Right hindlimb (tissue), 1 donor: ENCODE measurements at regions not wholly inside any gene's neighbourhood (a gene's known extent, or its start where the extent isn't known, plus 50 kb on each side); places are given as distances from the start of the nearest gene placed in this dataset.

Experiments used
- DNase-seq: peaks from one replicate; pipeline ENCODE4 v3.0.0-alpha.2; 2018

GRCh38 chr20:40738976-40739375 lies 49.9 kb upstream of the MAFB start:
- no peak for DNase-seq

- DNase-seq: no peak
Measured at GRCh38 chr20:40739841-40740240, 50.8 kb upstream of the MAFB start.

GRCh38 chr20:40741507-40742106 lies 52.6 kb upstream of the MAFB start:
- no peak for DNase-seq

- no peak for DNase-seq
Measured at GRCh38 chr20:40743141-40743775, 54.2 kb upstream of the MAFB start.

GRCh38 chr20:40744072-40744817 lies 55.2 kb upstream of the MAFB start:
- no peak for DNase-seq

- no peak for DNase-seq
Measured at GRCh38 chr20:40744818-40745175, 55.8 kb upstream of the MAFB start.

- no peak for DNase-seq
Measured at GRCh38 chr20:40746251-40746650, 57.2 kb upstream of the MAFB start.

GRCh38 chr20:40748182-40748581 lies 59.1 kb upstream of the MAFB start:
- no peak for DNase-seq

GRCh38 chr20:40749985-40750506 lies 61.0 kb upstream of the MAFB start:
- DNase-seq: no peak

GRCh38 chr20:40750541-40751035 lies 61.6 kb upstream of the MAFB start:
- DNase-seq: no peak

GRCh38 chr20:40753472-40753871 lies 64.4 kb upstream of the MAFB start:
- no peak for DNase-seq

GRCh38 chr20:40754339-40754943 lies 65.4 kb upstream of the MAFB start:
- peak; percentile 50 for DNase-seq

- no peak for DNase-seq
Measured at GRCh38 chr20:40757087-40757486, 68.1 kb upstream of the MAFB start.

- no peak for DNase-seq
Measured at GRCh38 chr20:40758790-40759189, 69.8 kb upstream of the MAFB start.

GRCh38 chr20:40760399-40760798 lies 71.4 kb upstream of the MAFB start:
- DNase-seq: no peak

GRCh38 chr20:40763646-40764295 lies 74.7 kb upstream of the MAFB start:
- DNase-seq: peak; percentile 50

GRCh38 chr20:40765814-40766480 lies 76.9 kb upstream of the MAFB start:
- DNase-seq: no peak

GRCh38 chr20:40766790-40767614 lies 78.0 kb upstream of the MAFB start:
- DNase-seq: no peak

GRCh38 chr20:40767615-40767924 lies 78.5 kb upstream of the MAFB start:
- DNase-seq: no peak

GRCh38 chr20:40768105-40768504 lies 79.1 kb upstream of the MAFB start:
- DNase-seq: no peak

- DNase-seq: no peak
Measured at GRCh38 chr20:40769677-40770285, 80.7 kb upstream of the MAFB start.
